GM12865 (cell line): ENCODE measurements at regions not wholly inside any gene's neighbourhood (a gene's known extent, or its start where the extent isn't known, plus 50 kb on each side); places are given as distances from the start of the nearest gene placed in this dataset.

Experiments used
- DNase-seq: peaks from one replicate; pipeline ENCODE4 v3.0.0; 2010; ENCODE audit warnings: low read depth
- H3K4me3 ChIP-seq: 2 replicates; pipeline ENCODE4 v1.5.1; 2011; ENCODE audit warnings: mild to moderate bottlenecking, low read depth, low read length, control low read depth
- TF ChIP-seq, protein P1 (sequence below): IDR thresholded peaks from 2 replicates; pipeline ENCODE4 v1.5.1; 2011; ENCODE audit warnings: low read length, control low read depth, low read depth, inconsistent platforms; ENCODE audit not compliant: insufficient read depth; ENCODE audit errors: missing control alignments

DNA sequence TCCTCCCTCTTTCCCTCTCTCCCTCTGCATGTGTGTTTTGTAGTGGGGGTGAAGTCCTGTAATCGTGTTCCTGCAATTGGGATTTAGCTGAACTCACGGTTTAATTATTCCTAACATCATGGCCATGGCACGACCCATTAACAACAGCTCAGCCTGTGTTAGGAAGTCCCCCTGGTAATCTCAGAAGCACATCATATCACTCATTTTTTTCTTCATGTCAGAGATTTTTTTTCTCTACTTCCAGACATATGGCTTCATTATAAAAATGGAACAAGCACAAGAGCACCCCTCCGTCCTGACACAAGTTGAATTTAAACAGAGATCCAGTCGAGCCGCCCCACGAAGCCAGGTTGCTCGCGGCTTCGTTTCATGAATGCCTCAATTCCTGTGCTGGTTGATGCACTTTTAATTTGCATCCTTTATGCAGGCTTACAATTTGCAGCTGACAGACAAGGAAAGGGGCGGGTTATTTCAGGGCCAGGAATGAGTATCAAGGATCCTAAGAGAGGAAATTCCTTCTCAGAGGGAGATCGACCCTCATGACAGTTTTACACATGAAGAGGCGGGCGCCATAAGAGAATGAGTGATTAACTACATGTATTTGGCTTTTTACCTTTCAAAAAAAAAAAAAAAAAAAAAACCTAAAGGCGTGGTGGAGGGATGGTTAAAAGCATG, 192.9 kb downstream of the MAF start:
- H3K4me3 ChIP-seq = no peak overlapping the region
- no peak for DNase-seq
- TF ChIP-seq, protein P1, sequence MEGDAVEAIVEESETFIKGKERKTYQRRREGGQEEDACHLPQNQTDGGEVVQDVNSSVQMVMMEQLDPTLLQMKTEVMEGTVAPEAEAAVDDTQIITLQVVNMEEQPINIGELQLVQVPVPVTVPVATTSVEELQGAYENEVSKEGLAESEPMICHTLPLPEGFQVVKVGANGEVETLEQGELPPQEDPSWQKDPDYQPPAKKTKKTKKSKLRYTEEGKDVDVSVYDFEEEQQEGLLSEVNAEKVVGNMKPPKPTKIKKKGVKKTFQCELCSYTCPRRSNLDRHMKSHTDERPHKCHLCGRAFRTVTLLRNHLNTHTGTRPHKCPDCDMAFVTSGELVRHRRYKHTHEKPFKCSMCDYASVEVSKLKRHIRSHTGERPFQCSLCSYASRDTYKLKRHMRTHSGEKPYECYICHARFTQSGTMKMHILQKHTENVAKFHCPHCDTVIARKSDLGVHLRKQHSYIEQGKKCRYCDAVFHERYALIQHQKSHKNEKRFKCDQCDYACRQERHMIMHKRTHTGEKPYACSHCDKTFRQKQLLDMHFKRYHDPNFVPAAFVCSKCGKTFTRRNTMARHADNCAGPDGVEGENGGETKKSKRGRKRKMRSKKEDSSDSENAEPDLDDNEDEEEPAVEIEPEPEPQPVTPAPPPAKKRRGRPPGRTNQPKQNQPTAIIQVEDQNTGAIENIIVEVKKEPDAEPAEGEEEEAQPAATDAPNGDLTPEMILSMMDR = no peak

DNA sequence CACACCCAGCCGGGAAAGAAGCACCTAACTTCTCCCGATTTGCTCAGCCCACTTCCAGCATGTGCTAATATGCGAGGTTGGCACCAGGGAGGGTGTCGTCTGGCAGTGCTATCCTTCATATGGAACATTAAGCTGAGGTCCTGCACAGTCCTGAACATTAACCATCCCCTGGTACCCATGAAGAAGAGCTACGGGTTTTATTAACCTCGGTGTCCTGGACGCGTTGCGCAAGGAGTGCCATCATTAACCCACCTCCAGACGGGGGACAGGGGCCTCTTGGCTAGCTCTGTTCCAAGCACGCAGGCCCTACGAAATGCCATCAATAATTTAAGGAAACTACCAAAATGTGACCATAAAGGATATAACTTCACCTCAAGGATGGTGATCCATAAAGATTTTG, 193.5 kb downstream of the MAF start:
- no peak overlapping the region for H3K4me3 ChIP-seq
- DNase-seq = no peak
- TF ChIP-seq, protein P1 = no peak

DNA sequence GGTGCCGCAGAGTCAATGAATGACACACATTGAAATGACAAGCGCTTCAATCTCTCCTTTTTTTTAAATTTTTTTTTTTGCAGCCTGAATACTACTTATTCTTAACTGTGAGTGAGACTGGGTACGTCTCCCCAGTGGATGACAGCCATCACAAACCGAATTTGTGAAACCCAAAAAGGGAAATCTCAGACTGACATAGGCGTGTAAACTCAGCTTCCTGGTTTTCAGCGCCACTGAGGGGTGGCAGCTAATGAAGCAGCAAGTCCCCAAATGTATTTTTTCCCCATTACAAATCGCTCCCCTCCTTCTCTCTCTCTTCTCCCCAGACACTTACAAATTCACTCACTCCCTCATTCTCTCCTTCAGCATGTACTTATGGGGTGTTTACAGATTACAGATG, 196.0 kb downstream of the MAF start:
- no peak overlapping the region for H3K4me3 ChIP-seq
- TF ChIP-seq, protein P1 = no peak
- DNase-seq = no peak

DNA sequence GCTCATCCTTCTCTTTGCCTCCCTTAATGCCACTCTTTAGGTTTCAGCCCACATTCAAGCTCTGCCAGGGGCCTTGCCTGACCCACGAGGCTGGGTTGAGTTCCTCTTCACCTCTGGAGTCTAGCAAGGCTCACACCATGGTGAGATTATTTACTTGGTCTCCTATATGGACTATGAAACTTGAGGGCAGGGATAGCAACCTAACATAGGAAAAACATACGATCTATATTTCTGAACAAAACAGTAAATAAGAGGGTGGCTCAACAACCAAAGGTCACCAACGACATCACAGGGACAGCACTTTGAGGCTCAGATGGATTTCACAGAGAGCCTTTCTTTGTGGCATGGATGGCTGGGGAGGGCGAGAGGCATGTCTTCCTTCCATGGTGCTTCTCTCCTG, 197.0 kb downstream of the MAF start:
- TF ChIP-seq, protein P1 = no peak
- DNase-seq = no peak
- no peak overlapping the region for H3K4me3 ChIP-seq

DNA sequence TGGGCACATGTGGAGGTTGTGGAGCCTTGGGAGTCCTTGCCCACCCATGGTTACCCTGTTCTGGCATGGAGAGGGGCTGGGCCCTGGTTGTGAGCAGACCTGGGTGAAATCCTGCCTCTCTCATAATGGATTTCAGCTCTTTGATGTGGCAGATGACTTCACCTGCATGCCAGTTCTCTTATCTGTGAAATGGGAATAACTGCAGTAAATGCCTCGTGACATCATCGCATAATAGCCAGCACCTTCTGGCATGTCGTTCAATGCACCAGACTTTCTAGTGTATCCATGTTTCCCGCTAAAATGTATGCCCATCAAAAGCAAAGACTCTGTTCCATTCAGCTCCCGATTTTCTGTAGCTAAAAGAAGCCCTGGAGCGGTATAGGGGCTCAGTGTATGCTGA, 197.6 kb downstream of the MAF start:
- TF ChIP-seq, protein P1 = no peak
- H3K4me3 ChIP-seq = no peak overlapping the region
- no peak for DNase-seq

DNA sequence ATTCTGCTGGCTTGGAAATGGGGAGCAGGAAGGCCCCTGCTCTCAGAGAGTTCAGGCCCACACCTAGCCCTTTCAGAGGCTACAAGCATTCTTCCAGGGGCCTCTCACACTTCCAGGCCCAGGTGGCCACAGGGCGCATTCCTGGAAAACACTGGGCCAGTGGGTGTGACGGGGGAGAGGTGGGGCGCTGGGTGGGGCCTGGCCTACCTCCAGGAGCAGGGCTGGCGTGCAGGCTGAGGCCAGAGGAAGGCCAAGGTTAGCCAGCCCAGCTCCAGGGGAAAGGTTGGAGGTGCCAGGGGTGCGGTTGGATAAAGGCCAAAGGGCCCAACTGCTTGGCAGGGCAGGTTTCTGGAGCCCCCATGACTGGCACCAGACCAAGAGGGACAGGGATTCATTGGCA, 198.2 kb downstream of the MAF start:
- TF ChIP-seq, protein P1 = no peak
- no peak for DNase-seq
- no peak overlapping the region for H3K4me3 ChIP-seq

DNA sequence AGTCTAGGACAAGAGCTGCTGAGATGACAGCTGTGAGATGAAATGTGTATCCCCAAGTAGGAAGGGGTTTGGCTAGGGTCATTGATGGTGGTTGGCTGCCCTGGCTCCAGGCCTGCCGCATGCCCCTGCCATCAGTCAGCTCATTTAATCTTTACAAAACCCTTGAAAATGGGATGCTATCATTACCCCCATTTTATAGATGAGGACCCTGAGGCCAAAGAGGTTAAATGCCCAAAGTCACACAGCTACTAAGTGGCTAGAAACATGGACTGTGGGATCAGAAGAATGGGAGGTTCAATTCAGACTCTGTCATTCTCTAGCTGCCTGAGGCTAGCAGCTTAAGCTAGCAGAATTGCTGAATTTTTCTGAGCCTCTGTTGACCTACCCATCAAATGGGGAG, 198.8 kb downstream of the MAF start:
- TF ChIP-seq, protein P1 = no peak
- H3K4me3 ChIP-seq = no peak overlapping the region

More for the DNA sequence above, 198.8 kb downstream of the MAF start:
- no peak for DNase-seq
